ENCODE measurements at regions not wholly inside any gene's neighbourhood (a gene's known extent, or its start where the extent isn't known, plus 50 kb on each side); places are given as distances from the start of the nearest gene placed in this dataset.

- no peaks in the 10 kb centered on the region for H3K9me3 ChIP-seq
- 60 to 64% methylated on average over 3 of the region's 3 CpGs for WGBS, 2 donors
- no peaks in the 10 kb centered on the region for H3K4me1 ChIP-seq
- no peaks in the 10 kb centered on the region for H3K27me3 ChIP-seq
- no peak overlapping the region for H3K4me3 ChIP-seq
- H3K36me3 ChIP-seq, result no peaks in the 10 kb centered on the region
- TF ChIP-seq EP300 (IDR thresholded peaks at IDR 0.05), result no peak
- TF ChIP-seq, protein P1, sequence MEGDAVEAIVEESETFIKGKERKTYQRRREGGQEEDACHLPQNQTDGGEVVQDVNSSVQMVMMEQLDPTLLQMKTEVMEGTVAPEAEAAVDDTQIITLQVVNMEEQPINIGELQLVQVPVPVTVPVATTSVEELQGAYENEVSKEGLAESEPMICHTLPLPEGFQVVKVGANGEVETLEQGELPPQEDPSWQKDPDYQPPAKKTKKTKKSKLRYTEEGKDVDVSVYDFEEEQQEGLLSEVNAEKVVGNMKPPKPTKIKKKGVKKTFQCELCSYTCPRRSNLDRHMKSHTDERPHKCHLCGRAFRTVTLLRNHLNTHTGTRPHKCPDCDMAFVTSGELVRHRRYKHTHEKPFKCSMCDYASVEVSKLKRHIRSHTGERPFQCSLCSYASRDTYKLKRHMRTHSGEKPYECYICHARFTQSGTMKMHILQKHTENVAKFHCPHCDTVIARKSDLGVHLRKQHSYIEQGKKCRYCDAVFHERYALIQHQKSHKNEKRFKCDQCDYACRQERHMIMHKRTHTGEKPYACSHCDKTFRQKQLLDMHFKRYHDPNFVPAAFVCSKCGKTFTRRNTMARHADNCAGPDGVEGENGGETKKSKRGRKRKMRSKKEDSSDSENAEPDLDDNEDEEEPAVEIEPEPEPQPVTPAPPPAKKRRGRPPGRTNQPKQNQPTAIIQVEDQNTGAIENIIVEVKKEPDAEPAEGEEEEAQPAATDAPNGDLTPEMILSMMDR (IDR thresholded peaks at IDR 0.05), result no peak
- no peak for TF ChIP-seq POLR2A (IDR thresholded peaks at IDR 0.05)
- H3K27ac ChIP-seq, result no peak overlapping the region
- no peak for DNase-seq (ENCODE audit: low spot score in 2 of 2)
These were observed 413.2 kb upstream of the LRATD1 start for GRCh38 chr2:14219306-14219705.

DNA sequence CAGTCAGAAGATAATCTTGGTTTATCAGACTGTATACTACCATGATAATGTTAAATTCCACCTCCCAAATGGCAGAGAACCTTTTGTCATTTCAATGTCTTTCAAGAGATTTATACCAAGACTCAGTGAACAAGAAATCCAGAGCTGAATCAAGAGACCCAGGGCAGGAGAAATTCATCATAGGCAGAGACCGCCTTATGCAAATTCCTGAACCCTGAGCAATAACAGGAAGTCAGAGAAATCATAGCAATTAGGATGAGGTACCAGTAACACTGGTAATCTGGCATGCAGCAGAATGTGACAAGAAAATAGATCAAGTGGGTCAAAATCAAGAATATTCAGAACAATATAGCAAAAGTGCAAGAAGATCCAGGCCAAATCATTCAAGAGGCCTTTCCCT lies 412.4 kb upstream of the LRATD1 start:
- Histone ChIP-seq H3K27me3 (no peaks in the 10 kb centered on the region), H3K27ac (no peak overlapping the region), H3K36me3 (no peaks in the 10 kb centered on the region), H3K4me3 (no peak overlapping the region), H3K9me3 (no peaks in the 10 kb centered on the region), H3K4me1 (no peaks in the 10 kb centered on the region)
- DNase-seq (ENCODE audit: low spot score in 2 of 2), result no peak
- TF ChIP-seq EP300 (IDR thresholded peaks at IDR 0.05) (no peak), POLR2A (IDR thresholded peaks at IDR 0.05) (no peak)
- TF ChIP-seq, protein P1 (IDR thresholded peaks at IDR 0.05), result no peak
- WGBS, 2 donors, result 79% methylated on average over 1 of the region's 1 CpG

DNA sequence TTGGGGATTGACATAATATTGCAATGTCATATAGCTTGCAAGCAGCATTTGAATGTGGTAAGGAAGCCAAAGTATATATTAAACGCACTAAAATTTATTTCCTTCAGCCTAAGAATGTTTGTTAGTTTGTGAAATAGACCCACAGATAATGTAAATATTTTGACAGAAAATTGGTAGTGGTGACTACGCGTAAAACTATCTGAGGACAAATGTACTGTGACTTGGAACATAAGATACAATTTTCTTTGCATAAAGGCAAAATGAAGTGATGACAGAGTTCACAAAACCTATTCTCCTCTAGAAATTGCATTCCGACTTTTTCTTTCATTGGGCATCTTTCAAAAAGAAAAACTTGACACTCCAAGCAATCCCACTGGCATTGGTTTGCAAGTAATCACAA lies 411.1 kb upstream of the LRATD1 start:
- Histone ChIP-seq H3K27me3 (no peaks in the 10 kb centered on the region), H3K27ac (no peak overlapping the region), H3K36me3 (no peaks in the 10 kb centered on the region), H3K4me3 (no peak overlapping the region), H3K4me1 (no peaks in the 10 kb centered on the region), H3K9me3 (no peaks in the 10 kb centered on the region)
- TF ChIP-seq POLR2A (IDR thresholded peaks at IDR 0.05) (no peak), EP300 (IDR thresholded peaks at IDR 0.05) (no peak)
- TF ChIP-seq, protein P1 (IDR thresholded peaks at IDR 0.05), result no peak
- 81 to 92% methylated on average over 4 of the region's 4 CpGs for WGBS, 2 donors
- no peak for DNase-seq (ENCODE audit: low spot score in 2 of 2)

DNA sequence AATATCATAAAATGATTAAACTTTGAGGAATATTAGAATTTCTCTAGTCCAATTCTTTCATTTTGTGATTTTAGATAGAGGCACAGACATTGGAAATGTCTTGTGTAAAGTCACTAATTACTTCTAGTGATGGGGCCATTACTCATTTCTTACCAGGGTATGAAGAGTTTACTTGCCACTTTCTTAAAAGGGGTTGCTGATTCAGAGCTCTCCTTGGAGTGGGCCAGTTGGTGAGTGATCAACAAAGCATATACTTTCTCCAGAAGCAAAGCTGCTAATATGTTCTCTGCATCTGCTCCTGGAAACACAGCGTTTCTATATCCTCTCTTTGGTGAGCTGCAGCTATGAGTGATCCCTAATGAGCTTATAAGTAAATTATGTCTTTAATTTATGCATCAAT lies 408.9 kb upstream of the LRATD1 start:
- no peaks in the 10 kb centered on the region for H3K4me1 ChIP-seq
- DNase-seq (ENCODE audit: low spot score in 2 of 2), result no peak
- TF ChIP-seq, protein P1 (IDR thresholded peaks at IDR 0.05), result no peak
- no peak for TF ChIP-seq POLR2A (IDR thresholded peaks at IDR 0.05)
- no peak for TF ChIP-seq EP300 (IDR thresholded peaks at IDR 0.05)
- no peaks in the 10 kb centered on the region for H3K36me3 ChIP-seq
- H3K27ac ChIP-seq, result no peak overlapping the region
- 71 to 84% methylated on average over 1 of the region's 1 CpG for whole genome bisulfite sequencing, 2 donors
- no peaks in the 10 kb centered on the region for H3K27me3 ChIP-seq
- no peak overlapping the region for H3K4me3 ChIP-seq
- H3K9me3 ChIP-seq, result no peaks in the 10 kb centered on the region

GRCh38 chr2:14231391-14231898 lies 401.1 kb upstream of the LRATD1 start:
- no peaks in the 10 kb centered on the region for H3K4me1 ChIP-seq
- no peaks in the 10 kb centered on the region for H3K9me3 ChIP-seq
- no peak overlapping the region for H3K4me3 ChIP-seq
- 62 to 76% methylated on average over 1 of the region's 1 CpG for WGBS, 2 donors
- no peak overlapping the region for H3K27ac ChIP-seq
- no peaks in the 10 kb centered on the region for H3K27me3 ChIP-seq
- no peak for DNase-seq (ENCODE audit: low spot score in 2 of 2)
- H3K36me3 ChIP-seq, result no peaks in the 10 kb centered on the region
- TF ChIP-seq, protein P1 (IDR thresholded peaks at IDR 0.05), result no peak
- TF ChIP-seq EP300 (IDR thresholded peaks at IDR 0.05), result no peak
- TF ChIP-seq POLR2A (IDR thresholded peaks at IDR 0.05), result no peak

All from tibial nerve (tissue), 4 donors.